ENCODE measurements at regions not wholly inside any gene's neighbourhood (a gene's known extent, or its start where the extent isn't known, plus 50 kb on each side); places are given as distances from the start of the nearest gene placed in this dataset.

- RAD21 ChIA-PET (ENCODE audit: low non-redundant PET in 1 of 2, low total read pairs in 2 of 2, uncharacterized antibody in 2 of 2, unreplicated experiment in 2 of 2), result no interaction called here
- H3K4me3 ChIP-seq (replicated peaks in 1 of 2; ENCODE audit: low read depth in 1 of 2, low read length in 2 of 2), result no peak overlapping the region
- intact Hi-C loops (cut with micrococcal nuclease), result no loop called here
- H3K27ac ChIP-seq (ENCODE audit: low read depth, low read length), result no peak overlapping the region
- no peaks in the 10 kb centered on the region for H3K36me3 ChIP-seq (ENCODE audit: control insufficient read depth in 1 of 2, insufficient read depth in 2 of 2, low read length in 2 of 2)
- POLR2A ChIA-PET, result no interaction called here
- no peak overlapping the region for H2AFZ ChIP-seq (ENCODE audit: low read depth, low read length, poor library complexity, severe bottlenecking)
- no peak for TF ChIP-seq ATF3 (IDR thresholded peaks at IDR 0.05)
- TF ChIP-seq POLR2A (IDR thresholded peaks at IDR 0.05; ENCODE audit: borderline replicate concordance, extremely low read depth, insufficient read depth, insufficient read length), result no peak
- no peak for TF ChIP-seq FOSL1 (IDR thresholded peaks at IDR 0.05; ENCODE audit: low read depth)
- TF ChIP-seq ELF1 (IDR thresholded peaks at IDR 0.05; ENCODE audit: borderline replicate concordance, low read depth), result no peak
- no peak for TF ChIP-seq ZNF274 (IDR thresholded peaks at IDR 0.05; ENCODE audit: low read depth, low read length)
- no peak for TF ChIP-seq SP1 (IDR thresholded peaks at IDR 0.05; ENCODE audit: low read depth)
- no peak overlapping the region for H3K4me2 ChIP-seq (ENCODE audit: low read length)
- H3K4me1 ChIP-seq (ENCODE audit: control insufficient read depth in 1 of 2, insufficient read depth in 2 of 2, low read length in 2 of 2), result peaks cover 3 to 11% of the 10 kb centered on the region in 2 experiments; a peak in 2 of 4 replicates
- no peak overlapping the region for H3K9ac ChIP-seq (ENCODE audit: low read length)
- no peaks in the 10 kb centered on the region for H4K20me1 ChIP-seq (ENCODE audit: insufficient read depth)
- ATAC-seq, result no peak
- no peak for DNase-seq (ENCODE audit: low read depth, low spot score)
- H3K27me3 ChIP-seq (ENCODE audit: insufficient read depth, low read length), result no peaks in the 10 kb centered on the region
- no peaks in the 10 kb centered on the region for H3K79me2 ChIP-seq (ENCODE audit: insufficient read depth, low read length)
- no peaks in the 10 kb centered on the region for H3K9me2 ChIP-seq (ENCODE audit: insufficient read depth)
- CTCF ChIA-PET, result no interaction called here
- BruUV-seq (replicated peaks), result no TSS peak
- no peaks in the 10 kb centered on the region for H3K9me3 ChIP-seq (ENCODE audit: control insufficient read depth in 1 of 2, insufficient read depth in 1 of 2, low read depth in 1 of 2, low read length in 2 of 2)
Measured at GRCh38 chr10:44306147-44306710, 78.7 kb downstream of the CXCL12 start.

- Histone ChIP-seq H3K9me3 (ENCODE audit: control insufficient read depth in 1 of 2, insufficient read depth in 1 of 2, low read depth in 1 of 2, low read length in 2 of 2) (no peaks in the 10 kb centered on the region), H3K79me2 (ENCODE audit: insufficient read depth, low read length) (no peaks in the 10 kb centered on the region), H3K4me1 (ENCODE audit: control insufficient read depth in 1 of 2, insufficient read depth in 2 of 2, low read length in 2 of 2) (peaks cover 3 to 11% of the 10 kb centered on the region in 2 experiments; a peak in 1 of 4 replicates), H3K27ac (ENCODE audit: low read depth, low read length) (no peak overlapping the region), H3K27me3 (ENCODE audit: insufficient read depth, low read length) (peaks cover 6% of the 10 kb centered on the region), H3K36me3 (ENCODE audit: control insufficient read depth in 1 of 2, insufficient read depth in 2 of 2, low read length in 2 of 2) (no peaks in the 10 kb centered on the region), H3K4me2 (ENCODE audit: low read length) (no peak overlapping the region), H4K20me1 (ENCODE audit: insufficient read depth) (no peaks in the 10 kb centered on the region), H2AFZ (ENCODE audit: low read depth, low read length, poor library complexity, severe bottlenecking) (no peak overlapping the region), H3K4me3 (replicated peaks in 1 of 2; ENCODE audit: low read depth in 1 of 2, low read length in 2 of 2) (no peak overlapping the region), H3K9me2 (ENCODE audit: insufficient read depth) (no peaks in the 10 kb centered on the region), H3K9ac (ENCODE audit: low read length) (no peak overlapping the region)
- no peak for DNase-seq (ENCODE audit: low read depth, low spot score)
- ChIA-PET RAD21 (ENCODE audit: low non-redundant PET in 1 of 2, low total read pairs in 2 of 2, uncharacterized antibody in 2 of 2, unreplicated experiment in 2 of 2) (no interaction called here), CTCF (no interaction called here), POLR2A (no interaction called here)
- intact Hi-C loops (cut with micrococcal nuclease), result no loop called here
- TF ChIP-seq REST (IDR thresholded peaks at IDR 0.05; ENCODE audit: low read depth) (no peak), CEBPB (IDR thresholded peaks at IDR 0.05; ENCODE audit: low read depth) (no peak), ZBTB33 (IDR thresholded peaks at IDR 0.05; ENCODE audit: extremely low read depth, insufficient replicate concordance, low read length) (no peak), EZH2phosphoT487 (IDR thresholded peaks at IDR 0.05; ENCODE audit: borderline replicate concordance) (no peak), CBX3 (IDR thresholded peaks at IDR 0.05; ENCODE audit: low read depth) (no peak)
- BruUV-seq (replicated peaks), result no TSS peak
- ATAC-seq, result no peak
Measured at GRCh38 chr10:44301781-44302355, 83.0 kb downstream of the CXCL12 start.

All from HCT116 (cell line).